ENCODE measurements at regions not wholly inside any gene's neighbourhood (a gene's known extent, or its start where the extent isn't known, plus 50 kb on each side); places are given as distances from the start of the nearest gene placed in this dataset.

GRCh38 chr13:44040818-44041100, 161.1 kb downstream of the LACC1 start:
- H2BK15ac ChIP-seq (ENCODE audit: low read depth, low read length) = no peak overlapping the region
- H3K9me3 Mint-ChIP-seq = peaks cover 3 to 4% of the 10 kb centered on the region in 2 experiments; a peak in 2 of 5 replicates
- H4K91ac ChIP-seq (ENCODE audit: insufficient read length, low read depth, low read length) = no peak overlapping the region
- H4K20me1 ChIP-seq (ENCODE audit: control insufficient read depth, insufficient read depth, insufficient read length) = no peaks in the 10 kb centered on the region
- H3K36me3 Mint-ChIP-seq (ENCODE audit: insufficient read depth in 1 of 3, low read depth in 3 of 3) = no peaks in the 10 kb centered on the region
- no peaks in the 10 kb centered on the region for H3K79me2 ChIP-seq (ENCODE audit: insufficient read depth, low read length)
- H3K23me2 ChIP-seq (ENCODE audit: insufficient read length, low read depth, low read length, poor library complexity, severe bottlenecking) = no peaks in the 10 kb centered on the region
- H3K27me3 Mint-ChIP-seq (ENCODE audit: low read depth) = no peaks in the 10 kb centered on the region
- no peak for TF ChIP-seq CTCF (conservative IDR thresholded peaks at IDR 0.05)
- no peak overlapping the region for H3K56ac ChIP-seq (ENCODE audit: insufficient read length, low read depth, low read length)
- no peak overlapping the region for H2AK5ac ChIP-seq (ENCODE audit: insufficient read length, low read length)
- no peak overlapping the region for H2BK5ac ChIP-seq (ENCODE audit: insufficient read length, low read length)
- DNase-seq = no peak
- no peak overlapping the region for H3T11ph ChIP-seq (ENCODE audit: low read length)
- no peaks in the 10 kb centered on the region for H3K27me3 ChIP-seq (ENCODE audit: insufficient read depth, low read length)
- no peak overlapping the region for H3K27ac Mint-ChIP-seq
- H2BK12ac ChIP-seq (ENCODE audit: insufficient read length, low read depth, low read length) = no peak overlapping the region
- no peak overlapping the region for H4K5ac ChIP-seq (ENCODE audit: insufficient read length, low read depth, low read length)
- H3K4me1 Mint-ChIP-seq = peaks cover 7 to 13% of the 10 kb centered on the region in 2 experiments
- H4K8ac ChIP-seq (replicated peaks; ENCODE audit: insufficient read length, low read depth, low read length) = no peak overlapping the region
- H3K18ac ChIP-seq (ENCODE audit: insufficient read length, low read depth, low read length) = no peak overlapping the region
- H3K4me2 ChIP-seq (ENCODE audit: insufficient read depth, insufficient read length, low read length) = no peak overlapping the region
- no peaks in the 10 kb centered on the region for H3K79me1 ChIP-seq (ENCODE audit: insufficient read depth, low read depth, low read length, poor library complexity, severe bottlenecking)
- H3K27ac ChIP-seq (ENCODE audit: insufficient read length, low read depth, low read length) = no peak overlapping the region
- H3K23ac ChIP-seq (ENCODE audit: insufficient read length, low read depth, low read length) = no peak overlapping the region
- no peaks in the 10 kb centered on the region for H3K9me3 ChIP-seq (ENCODE audit: control insufficient read depth, low read depth, low read length)
- no peak overlapping the region for H3K4ac ChIP-seq (ENCODE audit: low read depth, low read length)
- H3K4me1 ChIP-seq (ENCODE audit: insufficient read depth, low read length) = no peaks in the 10 kb centered on the region
- no peak overlapping the region for H2BK20ac ChIP-seq (ENCODE audit: low read depth, low read length, poor library complexity, severe bottlenecking)
- no peak overlapping the region for H2AFZ ChIP-seq (ENCODE audit: low read length)
- no peak overlapping the region for H3K14ac ChIP-seq (ENCODE audit: insufficient read depth, low read length)
- H2BK120ac ChIP-seq (ENCODE audit: low read depth, low read length, poor library complexity, severe bottlenecking) = no peak overlapping the region
- H3K9ac ChIP-seq (ENCODE audit: extremely low read depth, insufficient read length, low read length) = no peak overlapping the region
- no peak overlapping the region for H3K4me3 Mint-ChIP-seq

Measured in H9 (cell line).